ENCODE measurements at regions not wholly inside any gene's neighbourhood (a gene's known extent, or its start where the extent isn't known, plus 50 kb on each side); places are given as distances from the start of the nearest gene placed in this dataset.

DNA sequence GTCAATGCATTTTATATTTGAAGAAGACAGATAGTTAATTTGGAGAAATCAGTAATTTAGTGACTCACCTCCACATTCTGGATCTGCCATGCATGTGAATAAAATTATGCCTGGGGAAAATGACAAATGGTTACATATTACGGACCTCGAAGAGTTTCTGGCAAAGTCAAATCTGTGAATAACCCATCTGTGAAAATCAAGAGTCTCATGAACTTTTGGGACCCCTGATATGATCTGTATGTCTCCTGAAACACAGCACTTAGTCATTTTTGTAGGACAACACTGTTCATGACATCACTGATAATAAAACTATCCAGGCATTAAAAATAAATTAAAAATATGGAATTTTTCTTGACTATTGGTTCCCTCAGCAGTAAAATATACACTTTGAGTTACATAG is 584.5 kb downstream of the TLE4 start:
- no peaks in the 10 kb centered on the region for H3K79me2 ChIP-seq (ENCODE audit: insufficient read depth, low read length)
- H3K9ac ChIP-seq (ENCODE audit: low read depth, low read length, poor library complexity, severe bottlenecking): no peak overlapping the region
- TF ChIP-seq, protein P1, sequence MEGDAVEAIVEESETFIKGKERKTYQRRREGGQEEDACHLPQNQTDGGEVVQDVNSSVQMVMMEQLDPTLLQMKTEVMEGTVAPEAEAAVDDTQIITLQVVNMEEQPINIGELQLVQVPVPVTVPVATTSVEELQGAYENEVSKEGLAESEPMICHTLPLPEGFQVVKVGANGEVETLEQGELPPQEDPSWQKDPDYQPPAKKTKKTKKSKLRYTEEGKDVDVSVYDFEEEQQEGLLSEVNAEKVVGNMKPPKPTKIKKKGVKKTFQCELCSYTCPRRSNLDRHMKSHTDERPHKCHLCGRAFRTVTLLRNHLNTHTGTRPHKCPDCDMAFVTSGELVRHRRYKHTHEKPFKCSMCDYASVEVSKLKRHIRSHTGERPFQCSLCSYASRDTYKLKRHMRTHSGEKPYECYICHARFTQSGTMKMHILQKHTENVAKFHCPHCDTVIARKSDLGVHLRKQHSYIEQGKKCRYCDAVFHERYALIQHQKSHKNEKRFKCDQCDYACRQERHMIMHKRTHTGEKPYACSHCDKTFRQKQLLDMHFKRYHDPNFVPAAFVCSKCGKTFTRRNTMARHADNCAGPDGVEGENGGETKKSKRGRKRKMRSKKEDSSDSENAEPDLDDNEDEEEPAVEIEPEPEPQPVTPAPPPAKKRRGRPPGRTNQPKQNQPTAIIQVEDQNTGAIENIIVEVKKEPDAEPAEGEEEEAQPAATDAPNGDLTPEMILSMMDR (conservative IDR thresholded peaks at IDR 0.05; ENCODE audit: low read length): no peak
- no peaks in the 10 kb centered on the region for H3K36me3 ChIP-seq (ENCODE audit: insufficient read depth, low read length)
- no peaks in the 10 kb centered on the region for H3K4me1 ChIP-seq (ENCODE audit: insufficient read depth, low read length, poor library complexity, severe bottlenecking)
- no peak overlapping the region for H2AFZ ChIP-seq (ENCODE audit: low read length)
- H4K20me1 ChIP-seq (ENCODE audit: insufficient read depth, low read length, poor library complexity, severe bottlenecking): no peaks in the 10 kb centered on the region
- H3K9me2 ChIP-seq (replicated peaks; ENCODE audit: low read depth, low read length): no peaks in the 10 kb centered on the region
- no peak overlapping the region for H3K4me2 ChIP-seq (ENCODE audit: low read depth, low read length, poor library complexity, severe bottlenecking)
- H3K9me3 ChIP-seq (ENCODE audit: insufficient read depth, low read depth, low read length): peaks cover 7% of the 10 kb centered on the region; the same call in 1 of the 2 replicates
- no peaks in the 10 kb centered on the region for H3K27me3 ChIP-seq (ENCODE audit: insufficient read depth, low read length, poor library complexity, severe bottlenecking)
- H3F3A ChIP-seq (ENCODE audit: low read depth): no peaks in the 10 kb centered on the region
- H3K4me3 ChIP-seq (ENCODE audit: low read length, poor library complexity, severe bottlenecking): no peak overlapping the region

DNA sequence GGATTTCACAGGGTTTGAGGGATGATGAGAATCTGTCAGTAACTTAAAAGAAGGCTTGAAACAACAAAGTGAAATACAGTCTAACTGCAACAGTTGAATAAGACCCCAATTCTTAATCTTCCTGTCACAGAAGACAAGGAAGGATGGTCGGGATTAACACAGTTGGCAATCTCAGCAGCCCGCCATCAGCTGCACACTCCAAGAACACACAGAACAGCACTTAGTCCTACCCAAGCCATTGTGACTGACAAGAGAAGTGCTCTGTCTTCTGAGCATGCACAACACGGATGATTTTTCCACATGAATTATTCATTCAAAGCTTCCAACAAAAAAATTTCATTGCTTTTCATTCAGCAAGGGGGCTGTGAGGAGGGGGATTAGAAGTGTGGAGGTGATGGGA is 576.1 kb downstream of the TLE4 start:
- no peaks in the 10 kb centered on the region for H3F3A ChIP-seq (ENCODE audit: low read depth)
- no peaks in the 10 kb centered on the region for H3K4me1 ChIP-seq (ENCODE audit: insufficient read depth, low read length, poor library complexity, severe bottlenecking)
- H2AFZ ChIP-seq (ENCODE audit: low read length): no peak overlapping the region
- no peaks in the 10 kb centered on the region for H3K79me2 ChIP-seq (ENCODE audit: insufficient read depth, low read length)
- H3K4me3 ChIP-seq (ENCODE audit: low read length, poor library complexity, severe bottlenecking): no peak overlapping the region
- TF ChIP-seq, protein P1 (conservative IDR thresholded peaks at IDR 0.05; ENCODE audit: low read length): no peak
- no peak for TF ChIP-seq EZH2phosphoT487 (IDR thresholded peaks at IDR 0.05; ENCODE audit: borderline replicate concordance)
- peaks cover 5% of the 10 kb centered on the region for H3K9me3 ChIP-seq (ENCODE audit: insufficient read depth, low read depth, low read length)
- H4K20me1 ChIP-seq (ENCODE audit: insufficient read depth, low read length, poor library complexity, severe bottlenecking): no peaks in the 10 kb centered on the region
- H3K4me2 ChIP-seq (ENCODE audit: low read depth, low read length, poor library complexity, severe bottlenecking): no peak overlapping the region
- no peak overlapping the region for H3K9ac ChIP-seq (ENCODE audit: low read depth, low read length, poor library complexity, severe bottlenecking)
- no peaks in the 10 kb centered on the region for H3K9me2 ChIP-seq (replicated peaks; ENCODE audit: low read depth, low read length)
- no peaks in the 10 kb centered on the region for H3K27me3 ChIP-seq (ENCODE audit: insufficient read depth, low read length, poor library complexity, severe bottlenecking)
- no peaks in the 10 kb centered on the region for H3K36me3 ChIP-seq (ENCODE audit: insufficient read depth, low read length)

DNA sequence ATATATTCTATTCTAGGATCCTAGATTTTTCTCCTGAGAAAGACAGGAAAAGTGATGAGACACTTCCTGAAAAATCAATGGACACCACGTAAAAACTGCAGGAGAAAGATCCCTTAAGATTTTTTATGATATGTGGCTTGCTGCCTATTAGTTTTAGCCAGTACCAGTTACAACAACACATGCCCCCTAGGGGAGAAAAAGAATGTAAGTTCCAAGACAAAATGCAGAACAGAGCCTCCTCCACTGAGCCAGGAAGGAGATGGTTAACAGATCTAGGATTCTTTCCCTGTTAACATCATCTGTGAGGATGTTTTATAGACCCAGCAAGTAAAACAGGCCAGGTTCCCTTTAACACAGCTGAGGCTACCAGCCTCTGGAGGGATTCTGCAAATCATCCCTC is 574.7 kb downstream of the TLE4 start:
- H3K4me3 ChIP-seq (ENCODE audit: low read length, poor library complexity, severe bottlenecking): no peak overlapping the region
- no peak overlapping the region for H3K9ac ChIP-seq (ENCODE audit: low read depth, low read length, poor library complexity, severe bottlenecking)
- H3K79me2 ChIP-seq (ENCODE audit: insufficient read depth, low read length): no peaks in the 10 kb centered on the region
- H3K27me3 ChIP-seq (ENCODE audit: insufficient read depth, low read length, poor library complexity, severe bottlenecking): no peaks in the 10 kb centered on the region
- H3K9me3 ChIP-seq (ENCODE audit: insufficient read depth, low read depth, low read length): peaks cover 5% of the 10 kb centered on the region
- H3F3A ChIP-seq (ENCODE audit: low read depth): no peaks in the 10 kb centered on the region
- H4K20me1 ChIP-seq (ENCODE audit: insufficient read depth, low read length, poor library complexity, severe bottlenecking): no peaks in the 10 kb centered on the region
- no peak overlapping the region for H3K4me2 ChIP-seq (ENCODE audit: low read depth, low read length, poor library complexity, severe bottlenecking)
- H3K9me2 ChIP-seq (replicated peaks; ENCODE audit: low read depth, low read length): no peaks in the 10 kb centered on the region
- no peaks in the 10 kb centered on the region for H3K4me1 ChIP-seq (ENCODE audit: insufficient read depth, low read length, poor library complexity, severe bottlenecking)
- H3K36me3 ChIP-seq (ENCODE audit: insufficient read depth, low read length): no peaks in the 10 kb centered on the region
- H2AFZ ChIP-seq (ENCODE audit: low read length): no peak overlapping the region
- no peak for TF ChIP-seq EZH2phosphoT487 (IDR thresholded peaks at IDR 0.05; ENCODE audit: borderline replicate concordance)
- TF ChIP-seq, protein P1 (conservative IDR thresholded peaks at IDR 0.05; ENCODE audit: low read length): peak; percentile 69

Data from Loucy (cell line).